GM21447 (cell line): ENCODE measurements at regions not wholly inside any gene's neighbourhood (a gene's known extent, or its start where the extent isn't known, plus 50 kb on each side); places are given as distances from the start of the nearest gene placed in this dataset.

Source experiments
- ATAC-seq: cut with Tn5 transposase; IDR thresholded peaks from one replicate; pipeline ENCODE4 v1.9.1; 2021; ENCODE audit not compliant: unreplicated experiment

DNA sequence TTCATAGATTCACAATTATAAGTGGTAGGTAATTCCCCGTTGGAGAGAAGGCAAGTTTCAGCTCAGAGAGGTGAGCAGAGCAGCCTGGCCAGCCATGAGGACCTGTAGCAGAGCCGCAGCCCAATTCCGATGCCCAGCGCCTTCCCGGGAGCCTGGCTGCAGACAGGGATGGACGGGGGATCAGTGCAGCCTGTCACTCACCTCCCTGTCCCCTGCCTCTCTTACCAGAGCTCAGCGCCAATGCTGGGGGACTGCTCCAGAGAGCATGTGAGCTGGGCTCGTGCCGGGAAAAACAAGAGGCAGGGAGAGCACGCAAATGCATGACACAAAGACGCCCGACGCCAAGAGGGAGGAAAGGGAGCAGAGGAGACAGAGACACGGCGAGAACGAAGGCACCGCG, 231.9 kb downstream of the BCL11B start:
- no peak for ATAC-seq

GRCh38 chr14:99040711-99041110, 231.3 kb downstream of the BCL11B start:
- ATAC-seq: no peak

- ATAC-seq: no peak
Measured at GRCh38 chr14:99041141-99041819, 230.7 kb downstream of the BCL11B start.

DNA sequence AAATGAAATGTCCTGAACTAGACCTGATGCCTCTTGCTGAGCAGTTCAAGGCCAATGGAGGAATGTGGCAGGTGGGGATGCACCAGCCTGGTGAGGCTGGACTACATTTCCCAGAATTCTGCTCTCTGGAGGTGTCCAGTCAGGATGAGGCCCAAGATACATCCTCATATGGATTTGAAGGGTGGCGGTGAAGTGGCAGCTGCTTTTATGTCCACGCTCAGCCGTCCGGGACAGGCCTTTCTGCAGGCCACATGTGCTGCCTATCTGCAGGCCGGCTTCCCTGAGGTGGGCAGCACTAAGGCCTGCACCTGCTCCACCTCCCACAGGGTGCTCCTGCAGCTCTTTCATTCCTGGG, 230.2 kb downstream of the BCL11B start:
- ATAC-seq: no peak

GRCh38 chr14:99042381-99043266, 229.4 kb downstream of the BCL11B start:
- ATAC-seq: no peak

DNA sequence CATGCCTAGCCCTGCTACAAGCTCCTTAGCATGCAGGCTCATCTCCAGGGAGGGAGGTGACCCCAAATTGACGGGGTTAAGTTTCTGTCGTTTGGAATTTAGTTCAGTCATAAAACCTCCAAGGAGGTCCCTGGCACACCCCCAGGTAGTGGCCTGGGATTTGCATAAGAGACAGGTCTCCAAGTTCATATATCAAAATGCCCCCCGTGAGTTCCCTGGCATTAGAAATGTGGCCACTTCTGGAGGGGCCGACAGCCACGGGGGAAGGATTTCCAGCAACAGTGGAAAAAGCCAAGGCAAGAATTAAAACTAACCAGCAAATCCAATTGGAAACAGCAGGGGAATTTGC, 228.8 kb downstream of the BCL11B start:
- no peak for ATAC-seq

GRCh38 chr14:99043756-99044155, 228.2 kb downstream of the BCL11B start:
- no peak for ATAC-seq

DNA sequence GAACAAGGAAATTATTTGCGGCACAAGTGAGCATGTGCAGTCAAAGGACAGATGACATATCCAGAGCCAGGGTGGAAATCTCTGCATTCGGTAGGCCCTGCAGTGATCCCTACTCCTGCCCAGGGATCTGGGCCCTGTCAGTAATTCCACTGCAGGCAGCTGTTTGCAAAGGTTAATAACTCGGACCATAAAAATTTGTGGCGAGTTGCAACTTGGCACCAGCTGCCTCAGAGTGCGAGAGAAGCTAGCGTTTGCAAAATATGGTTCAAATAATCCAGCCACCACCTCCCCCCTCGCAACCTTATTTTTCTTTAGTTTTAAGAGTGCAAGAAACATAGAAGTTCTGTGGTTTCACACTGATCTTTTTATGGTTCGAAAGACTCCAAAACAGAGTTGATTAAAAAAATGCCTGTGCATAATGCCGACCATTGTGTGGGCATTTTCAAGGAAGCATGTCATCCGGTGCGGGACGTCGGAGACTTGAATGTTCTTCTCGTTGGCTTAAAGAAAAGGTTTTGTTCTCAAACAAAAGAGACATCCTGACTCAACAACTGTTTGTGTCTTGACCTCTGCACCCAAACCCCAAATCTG, 224.5 kb downstream of the BCL11B start:
- ATAC-seq: no peak

DNA sequence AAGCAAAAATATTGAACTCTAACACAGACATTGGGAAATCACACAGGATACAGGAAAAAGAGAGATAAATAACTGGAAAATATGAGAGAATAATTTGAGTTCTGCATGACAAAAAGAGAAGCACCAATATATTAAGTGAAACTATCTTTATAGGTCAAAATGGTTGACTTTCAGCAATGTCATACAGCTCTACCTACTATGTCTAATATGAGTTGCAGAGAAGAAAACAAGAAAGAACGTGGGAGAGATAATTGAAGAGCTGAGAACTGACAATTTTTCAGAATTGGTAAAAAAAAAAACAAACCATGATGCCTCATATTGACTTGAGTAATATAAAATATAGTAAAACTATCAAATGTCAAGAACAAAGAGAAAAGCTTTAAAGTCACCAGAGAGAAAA, 221.7 kb downstream of the BCL11B start:
- ATAC-seq: no peak

DNA sequence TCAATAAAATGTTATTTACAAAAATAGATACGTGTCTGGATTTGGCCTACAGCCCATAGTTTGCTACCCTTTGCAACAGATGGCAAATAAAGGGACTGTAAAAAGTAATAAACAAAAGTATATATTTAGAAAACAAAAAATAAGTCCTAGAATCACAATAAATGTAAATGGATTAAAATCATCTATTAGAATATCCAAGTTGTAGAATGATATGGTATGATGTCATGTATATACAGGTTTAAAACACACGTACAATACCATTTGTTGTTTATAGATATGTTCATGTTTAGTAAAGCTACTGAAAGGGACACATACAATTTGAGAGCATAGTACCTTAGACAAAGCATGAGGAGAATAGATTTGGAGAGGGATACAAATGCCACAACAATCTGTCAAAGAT, 219.5 kb downstream of the BCL11B start:
- no peak for ATAC-seq

- no peak for ATAC-seq
Measured at GRCh38 chr14:99055019-99055418, 217.0 kb downstream of the BCL11B start.

DNA sequence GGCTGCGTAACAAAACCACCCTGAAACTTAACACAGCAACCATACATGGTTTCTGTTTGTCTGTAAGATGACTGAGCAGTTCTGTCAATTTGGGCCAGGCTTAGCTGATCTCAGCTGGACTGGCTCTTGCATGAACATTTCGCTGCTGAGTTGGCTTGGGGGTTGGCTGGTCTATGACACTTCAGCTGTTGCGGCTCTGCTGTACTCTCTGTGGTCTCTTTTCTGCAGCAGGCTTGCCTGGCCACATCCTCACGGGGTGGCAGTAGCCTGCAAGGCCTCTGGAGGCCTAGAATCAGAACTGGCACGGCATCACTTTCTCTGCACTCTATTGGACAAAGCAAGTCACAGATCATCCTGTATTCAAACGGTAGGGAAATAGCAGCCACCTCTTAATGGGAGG, 216.2 kb downstream of the BCL11B start:
- ATAC-seq: no peak

GRCh38 chr14:99057576-99058083, 214.4 kb downstream of the BCL11B start:
- ATAC-seq: no peak

DNA sequence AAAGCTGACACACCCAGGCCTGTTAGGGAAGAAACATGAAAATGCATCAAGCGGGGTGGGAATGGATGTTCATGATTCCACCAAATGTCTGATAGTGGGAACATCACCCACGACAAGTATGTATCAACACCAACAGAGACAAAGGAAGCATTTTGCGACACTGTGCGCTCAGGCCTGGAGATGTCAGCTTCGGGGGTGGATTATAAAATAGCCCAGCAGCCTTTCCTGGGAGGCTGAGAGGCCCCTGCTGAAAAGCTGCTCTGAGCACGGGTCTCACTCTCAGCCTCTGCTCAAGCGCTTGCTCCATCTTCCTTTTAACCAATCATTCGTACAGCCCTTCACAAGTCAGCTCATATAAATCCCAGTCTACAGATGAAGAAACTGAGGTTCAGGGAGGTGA, 213.5 kb downstream of the BCL11B start:
- no peak for ATAC-seq

GRCh38 chr14:99062216-99062615, 209.8 kb downstream of the BCL11B start:
- no peak for ATAC-seq

- no peak for ATAC-seq
Measured at GRCh38 chr14:99062772-99063418, 209.1 kb downstream of the BCL11B start.

GRCh38 chr14:99063620-99064225, 208.3 kb downstream of the BCL11B start:
- ATAC-seq: no peak

GRCh38 chr14:99064262-99064954, 207.6 kb downstream of the BCL11B start:
- no peak for ATAC-seq

GRCh38 chr14:99065551-99065950, 206.4 kb downstream of the BCL11B start:
- no peak for ATAC-seq

GRCh38 chr14:99066378-99066777, 205.6 kb downstream of the BCL11B start:
- no peak for ATAC-seq
